NCI-H345 treated with DMSO at 0.1 percent for 48 hours (cell line): ENCODE measurements at regions not wholly inside any gene's neighbourhood (a gene's known extent, or its start where the extent isn't known, plus 50 kb on each side); places are given as distances from the start of the nearest gene placed in this dataset.
A peak's percentile ranks its signal among the peaks of the same experiment; 100 is the strongest.
"Not testable (repeated sequence)": the region's sequence is repeated elsewhere in the genome, so short reads cannot be mapped to it uniquely, and the experiment has no call there.

Experiments used
- DNase-seq: peaks from one replicate; lab custom pipeline; 2025; ENCODE audit not compliant: unreplicated experiment; lab: John Stamatoyannopoulos, UW

DNA sequence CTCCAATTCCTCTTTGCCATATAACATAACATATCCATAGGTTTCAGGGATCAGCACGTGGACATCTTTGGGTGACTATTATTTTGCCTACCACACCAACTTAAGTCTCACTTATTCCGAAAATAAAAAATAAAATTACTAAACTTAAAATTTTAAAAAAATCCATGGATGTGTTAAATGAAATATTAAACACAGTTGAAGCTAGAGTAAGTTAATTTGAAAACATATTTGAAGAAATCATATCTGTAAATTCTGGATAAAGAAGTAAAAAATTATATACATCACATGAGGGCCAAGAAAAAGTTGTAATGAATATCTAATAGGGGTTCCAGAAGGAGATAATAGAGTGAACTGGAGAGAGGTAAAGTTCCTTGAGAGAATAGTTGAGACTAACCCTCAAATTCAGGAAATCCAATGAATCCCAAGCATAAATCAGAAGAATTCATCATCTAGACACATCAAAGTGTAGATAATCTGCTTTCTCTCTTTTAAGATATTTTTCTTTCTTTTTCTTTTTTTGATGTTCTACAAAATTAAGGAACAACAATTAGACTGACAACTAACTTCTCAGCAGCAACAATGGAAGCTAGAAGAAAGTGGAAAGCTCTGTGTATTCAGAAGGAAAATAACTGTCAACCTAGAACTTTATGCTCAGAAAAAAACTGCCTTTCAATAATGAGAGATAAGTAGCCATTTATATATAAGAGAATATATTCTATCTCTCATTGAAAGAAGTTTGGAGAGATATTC lies 147.4 kb downstream of the ABHD5 start:
- DNase-seq = no peak

DNA sequence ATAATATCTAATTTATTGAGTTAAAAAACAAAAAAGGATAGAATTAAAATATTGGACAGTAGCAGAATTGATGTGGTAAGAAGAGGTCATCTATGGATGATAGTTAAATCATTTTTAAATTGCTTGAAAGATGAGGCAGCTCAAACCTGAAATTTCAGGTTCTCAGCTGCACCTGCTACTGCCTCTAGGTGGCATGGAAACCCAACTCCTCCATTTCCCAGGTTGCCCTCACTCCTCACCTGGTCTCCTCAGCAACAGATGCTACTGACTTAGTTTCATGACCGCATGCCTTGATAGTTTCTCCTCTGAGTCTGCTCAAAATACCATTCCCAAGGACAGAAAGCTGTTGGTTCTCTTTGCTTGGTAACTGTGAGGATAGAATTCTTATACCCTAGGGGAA lies 148.1 kb downstream of the ABHD5 start:
- no peak for DNase-seq

DNA sequence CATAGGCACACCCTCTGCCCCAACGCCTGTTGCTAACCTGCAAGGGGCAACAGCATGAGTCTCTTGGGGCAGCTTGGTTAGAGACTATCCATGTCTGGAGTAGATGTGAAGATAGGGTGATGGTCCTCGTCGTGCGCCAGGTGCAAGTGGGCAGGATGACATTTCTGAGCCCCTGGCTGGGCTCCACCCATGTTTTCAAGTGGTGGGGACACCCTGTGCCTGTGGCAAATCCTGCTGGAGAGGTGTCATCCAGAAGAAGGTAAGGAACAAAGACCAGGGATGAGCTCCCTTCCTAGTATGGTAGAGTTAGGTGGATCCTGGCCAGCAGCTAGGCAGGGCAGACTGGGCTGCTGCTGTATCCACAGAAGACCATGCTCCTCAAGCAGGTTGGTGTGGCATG lies 152.6 kb downstream of the ABHD5 start:
- DNase-seq = no peak

DNA sequence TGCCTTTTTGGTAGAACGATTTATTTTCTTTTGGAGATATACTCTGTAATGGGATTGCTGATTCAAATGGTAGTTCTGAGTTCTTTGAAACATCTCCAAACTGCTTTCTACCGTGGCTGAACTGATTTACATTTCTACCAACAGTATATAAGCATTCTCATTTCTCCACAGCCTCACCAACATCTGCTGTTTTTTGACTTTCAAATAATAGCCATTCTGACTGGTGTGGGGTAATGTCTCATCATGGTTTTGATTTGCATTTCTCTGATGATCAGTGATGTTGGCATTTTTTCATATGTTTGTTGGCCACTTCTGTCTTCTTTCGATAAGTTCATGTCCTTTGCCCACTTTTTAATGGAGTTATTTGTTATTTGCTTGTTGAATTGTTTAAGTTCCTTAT lies 154.0 kb downstream of the ABHD5 start:
- DNase-seq = no peak

DNA sequence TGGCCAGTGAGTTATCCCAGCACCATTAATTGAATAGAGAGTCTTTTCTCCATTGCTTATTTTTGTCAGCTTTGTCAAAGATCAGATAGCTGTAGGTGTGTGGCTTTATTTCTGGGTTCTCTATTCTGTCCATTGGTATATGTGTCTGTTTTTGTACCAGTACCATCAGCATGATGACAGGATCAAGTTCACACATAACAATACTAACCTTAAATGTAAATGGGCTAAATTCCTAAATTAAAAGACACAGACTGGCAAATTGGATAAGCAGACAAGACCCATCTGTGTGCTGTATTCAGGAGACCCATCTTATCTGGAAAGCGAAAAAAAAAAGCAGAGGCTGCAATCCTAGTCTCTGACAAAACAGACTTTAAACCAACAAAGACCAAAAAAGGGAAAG lies 154.8 kb downstream of the ABHD5 start:
- DNase-seq = not testable (repeated sequence)

DNA sequence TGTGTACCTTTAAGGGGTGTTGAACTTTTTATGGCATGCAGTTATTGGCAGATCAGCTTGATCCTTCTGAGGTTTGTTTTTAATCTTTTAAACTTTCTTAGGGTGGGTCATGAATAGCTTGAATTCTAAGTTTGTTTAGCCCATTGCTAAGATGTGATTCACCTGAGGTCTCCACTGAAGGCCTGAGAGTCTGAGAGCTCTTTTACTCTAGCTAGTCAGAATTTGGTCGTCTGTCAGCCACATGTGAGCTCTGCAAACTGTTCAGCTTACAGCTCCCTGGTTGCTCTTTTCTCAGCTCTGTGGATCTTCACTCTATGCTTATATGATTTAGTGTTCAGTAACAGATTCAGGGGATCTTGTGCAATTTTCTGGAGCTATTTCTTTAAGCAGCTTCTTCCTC lies 161.3 kb downstream of the ABHD5 start:
- no peak for DNase-seq

DNA sequence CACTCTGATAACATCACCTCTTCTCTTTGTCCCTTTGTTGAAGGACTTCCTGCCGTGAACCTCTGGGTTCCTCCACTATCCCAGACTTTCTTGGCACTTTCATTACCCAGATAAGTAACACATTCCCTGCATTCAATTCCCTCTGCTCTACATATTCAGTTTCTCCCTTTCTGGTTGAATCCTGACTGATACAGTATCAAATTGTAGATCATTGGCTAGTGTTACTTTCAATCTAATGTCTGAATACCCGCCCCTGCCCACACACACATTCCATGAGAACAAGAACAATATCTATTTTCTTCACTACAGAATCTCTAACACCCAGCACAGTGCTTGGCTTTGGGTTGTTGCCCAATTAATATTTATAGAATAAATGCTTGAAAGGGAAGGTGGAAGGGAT lies 163.5 kb downstream of the ABHD5 start:
- no peak for DNase-seq

DNA sequence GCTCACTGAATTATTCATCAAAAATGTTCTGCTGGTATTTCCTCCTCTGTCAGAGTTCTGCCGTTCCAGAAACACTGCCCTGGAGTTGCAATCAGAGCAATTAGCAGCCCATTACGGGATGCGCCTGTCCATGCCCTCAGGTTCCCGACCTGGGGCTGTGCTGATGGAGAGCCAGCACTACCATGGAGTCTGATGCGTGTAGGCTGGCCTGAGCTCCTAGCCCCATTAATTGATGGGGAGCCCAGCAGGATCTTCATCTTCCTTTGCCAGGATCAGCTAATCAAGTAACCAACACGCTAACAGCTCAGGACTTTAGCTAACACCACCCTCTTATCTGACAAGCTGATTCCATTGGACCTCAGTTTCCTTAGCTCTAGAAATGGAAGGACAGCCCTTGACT lies 164.2 kb downstream of the ABHD5 start:
- DNase-seq = no peak

DNA sequence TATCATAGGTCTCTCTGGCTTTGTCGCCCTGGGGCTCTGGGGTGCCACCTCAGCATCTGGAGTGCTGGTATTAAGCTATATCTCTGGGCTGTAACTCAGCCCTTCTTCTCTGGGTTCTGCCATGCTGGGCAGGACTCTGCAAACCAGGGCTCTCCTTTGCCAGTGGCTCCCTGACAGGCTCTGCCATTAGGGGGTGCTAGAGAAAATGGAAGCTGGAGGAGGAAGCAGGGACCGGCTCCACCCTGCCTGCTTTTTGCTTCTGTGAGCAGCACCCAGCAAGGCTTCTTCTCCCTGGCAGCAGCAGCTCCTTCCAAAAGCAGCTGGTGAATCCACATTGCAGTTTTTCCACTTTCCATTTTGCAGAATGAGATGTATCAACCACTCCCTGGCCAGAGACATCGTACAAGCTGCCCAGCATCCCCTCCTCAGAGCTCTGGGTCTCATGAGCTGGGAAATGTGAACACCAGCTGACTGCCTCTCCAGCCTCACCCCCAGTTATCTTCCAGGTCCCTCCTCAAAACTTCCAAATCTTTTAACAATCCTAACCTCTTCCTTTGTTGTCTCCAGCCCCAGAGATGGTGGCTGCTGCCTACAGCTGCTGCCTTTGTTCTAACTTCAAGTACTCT lies 165.0 kb downstream of the ABHD5 start:
- DNase-seq = peak; percentile 24

DNA sequence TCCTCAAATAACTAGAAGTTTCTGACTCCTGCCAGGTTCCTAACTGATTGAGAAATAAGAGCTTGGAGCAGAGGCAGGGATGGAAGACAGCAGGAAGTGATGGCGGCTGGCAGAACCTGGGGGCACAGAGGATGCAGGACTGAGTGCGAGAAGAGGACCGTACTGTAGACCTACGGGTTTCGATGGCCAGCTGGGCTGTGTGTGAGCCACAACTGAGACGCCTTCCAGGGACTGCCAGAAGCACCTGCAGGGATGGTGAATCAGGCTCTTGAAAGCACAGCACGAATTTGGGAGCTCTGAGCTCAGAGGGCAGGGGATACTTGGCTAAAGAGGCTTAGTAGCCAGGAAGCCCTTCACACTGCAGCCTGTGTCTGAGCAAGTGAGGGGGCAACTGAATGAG lies 165.6 kb downstream of the ABHD5 start:
- DNase-seq = no peak

DNA sequence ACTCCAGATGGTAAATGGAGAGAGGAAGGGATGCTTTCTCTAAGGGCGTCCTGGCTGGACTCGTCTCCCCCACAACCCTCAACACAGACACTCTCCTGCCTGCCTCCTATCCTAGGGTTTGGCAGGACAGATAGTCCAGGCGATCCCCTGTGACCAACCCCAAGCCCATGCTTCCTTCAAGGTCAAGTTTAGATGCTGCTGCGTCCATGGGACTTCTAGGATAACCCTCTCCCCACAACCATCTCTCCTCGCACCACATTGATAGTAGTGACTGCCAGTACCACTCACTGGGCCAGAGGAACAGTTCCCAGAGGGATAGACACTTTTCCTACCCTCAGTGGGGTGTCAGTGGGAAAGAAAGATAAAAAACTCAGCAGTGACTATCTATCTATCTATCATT lies 166.0 kb downstream of the ABHD5 start:
- no peak for DNase-seq

DNA sequence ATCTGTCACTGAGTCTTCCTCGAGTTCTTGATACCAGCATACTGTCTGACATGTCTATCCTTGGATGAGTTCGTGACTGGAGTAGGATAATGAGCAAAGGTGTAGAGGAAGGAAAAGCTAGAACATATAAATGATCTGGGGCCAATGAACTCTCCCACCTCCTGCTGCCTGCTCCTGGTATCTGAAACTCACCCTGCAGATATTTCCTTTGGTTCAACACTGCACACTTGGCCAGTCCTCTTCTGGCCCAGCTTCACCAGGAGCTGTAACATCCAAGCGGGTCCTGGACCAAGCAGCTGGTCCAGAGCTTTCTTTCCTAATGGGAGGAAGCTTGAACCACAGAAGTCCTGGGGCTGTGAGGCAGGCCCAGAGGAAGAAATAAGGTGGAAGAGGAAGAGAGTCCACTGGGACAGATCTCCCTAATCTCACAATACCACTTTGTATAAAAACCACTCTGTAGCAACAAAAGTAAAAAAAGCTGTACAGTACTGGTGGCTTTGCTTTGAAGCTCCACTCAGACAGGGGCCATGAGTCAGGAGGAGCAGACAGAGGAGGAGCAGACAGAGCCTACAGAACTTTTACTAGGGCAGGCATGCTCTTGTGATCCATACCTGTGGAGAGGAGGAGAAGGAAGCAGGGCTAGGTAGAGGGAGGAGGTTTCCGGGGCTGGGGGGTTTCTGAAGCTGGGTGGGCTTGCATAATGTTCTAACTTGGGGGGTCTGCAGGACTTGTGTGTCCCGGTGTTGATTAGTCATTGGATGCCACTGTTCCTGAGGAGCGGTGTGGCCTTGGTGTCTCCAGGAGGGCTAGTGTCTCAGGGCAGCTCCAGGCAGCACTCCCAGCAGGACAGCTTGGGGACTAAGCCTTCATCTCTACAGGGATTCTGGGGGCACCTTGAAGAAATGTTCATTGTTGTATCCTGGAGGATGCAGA lies 166.9 kb downstream of the ABHD5 start:
- no peak for DNase-seq

DNA sequence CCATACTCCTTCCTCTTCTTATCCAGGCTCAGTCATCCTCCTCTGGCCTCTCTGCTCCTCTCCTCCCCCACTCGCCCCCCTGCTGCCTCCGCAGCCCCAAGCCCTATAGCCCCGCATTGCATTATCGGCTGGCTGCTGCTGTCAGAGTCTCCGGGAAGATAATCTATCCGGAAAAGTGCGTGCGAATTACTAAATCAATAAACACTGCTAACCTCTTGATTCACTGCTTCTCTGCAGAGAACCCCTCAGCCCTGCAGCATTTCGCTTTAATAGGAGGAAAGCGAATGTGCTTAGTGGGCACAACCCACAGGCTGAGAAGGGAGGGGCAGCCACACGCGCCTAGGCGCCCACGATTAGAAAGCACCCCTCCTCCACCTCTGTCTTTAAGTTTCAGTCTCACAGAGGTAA lies 167.6 kb downstream of the ABHD5 start:
- DNase-seq = no peak

DNA sequence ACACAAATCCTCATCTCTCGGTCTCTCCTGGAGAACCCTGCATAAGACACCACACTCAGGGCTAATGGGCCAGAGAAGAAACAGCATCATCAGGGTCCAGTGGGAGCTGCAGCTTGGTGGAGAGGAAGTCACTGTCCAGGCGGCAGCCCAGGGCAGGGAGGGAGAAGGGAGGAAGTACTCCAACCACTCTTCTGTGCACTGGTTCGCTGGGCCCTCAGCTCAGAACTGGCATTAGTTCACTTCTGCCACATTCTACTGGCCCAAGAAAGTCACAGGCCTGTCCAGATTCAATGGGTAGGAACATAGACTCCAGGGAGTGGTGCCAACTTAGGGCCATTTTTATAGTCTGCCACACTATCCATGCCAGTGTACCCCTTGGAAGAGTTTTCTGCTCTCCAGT lies 169.0 kb downstream of the ABHD5 start:
- no peak for DNase-seq

DNA sequence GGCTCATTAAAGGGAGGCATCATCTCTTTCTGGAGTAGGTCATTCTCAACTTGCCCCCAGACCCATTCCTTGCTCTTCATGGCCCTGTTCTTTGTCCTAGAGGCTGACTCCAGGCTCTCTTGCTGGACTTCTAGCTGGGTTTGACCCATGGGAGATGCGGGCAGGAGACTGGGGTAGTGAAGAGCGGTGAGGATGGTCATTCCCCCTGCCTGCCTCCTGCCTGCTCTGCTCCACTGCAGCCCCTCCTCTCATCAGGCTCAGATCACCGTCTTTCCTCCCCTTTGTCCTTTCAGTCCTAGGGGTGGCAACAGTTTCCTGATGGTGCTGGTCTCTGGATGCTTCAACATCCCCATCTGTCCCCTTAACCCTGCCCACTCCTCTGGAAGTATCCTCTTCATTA lies 170.9 kb downstream of the ABHD5 start:
- no peak for DNase-seq

DNA sequence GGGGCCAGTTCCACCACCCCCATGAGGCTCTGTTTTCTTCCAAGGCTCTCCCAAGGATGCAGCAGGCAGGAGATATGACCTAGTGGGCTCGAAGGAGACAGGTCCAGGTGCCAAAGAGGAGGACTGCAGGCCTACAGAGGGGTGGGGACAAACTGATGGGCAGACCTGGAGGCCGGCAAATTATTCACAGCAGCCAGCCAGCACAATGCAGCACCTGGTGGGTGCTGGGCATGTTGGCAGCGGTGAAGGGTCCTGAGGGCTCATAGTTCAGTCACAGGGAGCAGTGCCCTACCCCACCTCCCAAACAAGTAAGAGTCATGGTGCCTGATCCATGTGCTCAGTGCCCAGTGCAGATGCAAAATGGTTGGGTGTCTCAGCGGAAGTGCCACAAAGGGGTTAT lies 171.7 kb downstream of the ABHD5 start:
- DNase-seq = no peak

DNA sequence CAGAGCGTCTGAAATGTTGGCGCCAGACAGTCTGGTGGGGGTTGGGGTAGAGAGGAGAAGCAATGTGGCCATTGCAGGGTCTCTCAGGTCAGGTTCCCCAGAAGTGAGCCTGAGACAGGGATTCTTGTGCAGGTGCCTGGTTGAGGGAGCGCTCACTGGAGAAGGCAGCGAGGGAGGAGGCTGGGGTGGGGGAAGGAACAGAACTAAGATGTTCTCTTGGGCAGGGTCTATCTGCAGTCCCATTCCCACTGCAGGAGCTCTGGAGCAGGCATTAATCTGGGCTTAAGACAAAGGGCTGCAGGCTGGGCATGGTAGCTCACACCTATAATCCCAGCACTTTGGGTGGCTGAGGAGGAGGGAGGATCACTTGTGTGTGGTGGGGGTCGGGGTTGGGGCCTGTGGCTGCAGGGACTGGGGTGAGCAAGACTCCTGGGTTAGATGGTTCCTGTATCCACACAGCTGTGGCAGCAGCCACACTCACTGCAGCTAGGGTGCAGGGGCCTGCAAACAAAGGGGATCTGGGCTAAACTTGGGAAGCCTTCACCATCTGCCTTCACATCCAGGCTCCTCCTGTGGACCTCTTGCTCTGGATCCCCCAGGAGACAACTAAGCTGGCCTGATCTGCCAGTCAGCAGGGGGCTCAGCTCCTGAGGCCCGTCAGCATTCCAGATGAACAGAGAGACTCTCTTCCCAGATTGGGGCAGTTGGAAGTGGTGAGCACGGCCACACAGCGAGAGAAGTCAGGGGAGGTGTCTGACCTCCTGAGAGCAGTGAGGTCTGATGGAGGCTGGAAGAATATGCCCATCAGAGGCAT lies 172.5 kb downstream of the ABHD5 start:
- no peak for DNase-seq

DNA sequence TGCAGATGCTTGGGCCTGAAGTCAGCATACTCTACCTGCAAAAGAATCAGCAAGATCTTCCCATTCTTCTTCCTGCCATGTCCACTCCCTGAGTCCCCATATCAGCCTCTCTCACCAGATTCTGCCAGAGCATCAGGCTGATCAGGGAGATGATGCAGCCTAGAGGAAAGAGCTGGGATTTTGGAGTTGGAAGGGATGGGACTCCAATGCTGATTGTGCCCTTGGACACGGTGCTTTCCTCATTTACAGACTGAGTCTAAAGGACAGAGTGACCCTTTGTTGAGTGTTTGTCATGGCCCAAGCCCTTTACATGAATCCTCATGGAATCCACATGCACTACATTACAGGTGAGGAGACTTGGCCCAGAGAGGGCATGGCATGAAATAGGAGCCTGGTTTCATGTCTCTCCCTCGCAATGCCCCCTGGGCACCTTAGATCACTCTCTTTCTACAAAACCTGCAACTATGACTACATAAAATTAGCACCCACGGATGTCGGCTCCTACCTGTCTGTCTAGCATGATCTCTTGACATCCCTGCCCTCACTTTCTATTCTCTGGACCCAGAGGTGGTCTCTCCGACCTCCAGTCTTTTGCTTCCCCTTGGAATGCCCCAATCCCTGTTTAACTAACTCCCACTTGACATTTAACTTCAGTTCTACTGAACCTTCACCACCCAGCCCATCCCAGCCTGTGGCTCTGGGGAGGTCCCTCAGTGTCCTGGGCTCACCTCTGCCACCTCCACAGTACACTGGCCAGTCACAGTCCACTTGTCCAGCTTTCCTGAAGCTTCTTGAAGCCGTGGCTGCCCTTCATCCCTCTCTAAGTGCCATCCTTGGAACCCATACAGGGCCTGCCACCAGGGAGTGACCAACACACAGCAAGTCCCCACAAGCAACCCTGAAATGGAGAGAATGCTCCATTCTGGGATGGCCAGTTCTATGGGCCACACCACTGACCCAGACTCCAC lies 173.5 kb downstream of the ABHD5 start:
- no peak for DNase-seq

DNA sequence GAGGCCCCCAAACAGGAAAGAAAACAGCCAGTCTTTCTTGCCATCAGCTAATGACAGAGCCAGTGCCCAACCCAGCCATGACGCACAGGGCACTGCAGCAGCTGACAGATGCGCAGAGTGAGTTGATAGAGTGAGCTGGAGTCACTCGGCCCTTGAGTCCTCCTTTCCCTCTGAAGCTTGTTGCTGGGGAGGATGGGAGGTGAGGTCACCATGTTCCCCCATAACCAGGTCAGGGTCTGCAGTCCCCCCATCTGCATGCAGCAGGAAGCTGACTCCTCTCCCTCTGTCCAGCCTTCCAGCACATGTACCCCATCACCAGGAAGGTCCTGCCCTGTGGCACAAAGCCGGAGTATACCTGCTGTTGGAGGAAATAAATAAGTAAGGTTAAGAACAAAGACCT lies 174.6 kb downstream of the ABHD5 start:
- no peak for DNase-seq
